ENCODE measurements at regions not wholly inside any gene's neighbourhood (a gene's known extent, or its start where the extent isn't known, plus 50 kb on each side); places are given as distances from the start of the nearest gene placed in this dataset.
A peak's percentile ranks its signal among the peaks of the same experiment; 100 is the strongest.
"Not testable (repeated sequence)": the region's sequence is repeated elsewhere in the genome, so short reads cannot be mapped to it uniquely, and the experiment has no call there.

DNA sequence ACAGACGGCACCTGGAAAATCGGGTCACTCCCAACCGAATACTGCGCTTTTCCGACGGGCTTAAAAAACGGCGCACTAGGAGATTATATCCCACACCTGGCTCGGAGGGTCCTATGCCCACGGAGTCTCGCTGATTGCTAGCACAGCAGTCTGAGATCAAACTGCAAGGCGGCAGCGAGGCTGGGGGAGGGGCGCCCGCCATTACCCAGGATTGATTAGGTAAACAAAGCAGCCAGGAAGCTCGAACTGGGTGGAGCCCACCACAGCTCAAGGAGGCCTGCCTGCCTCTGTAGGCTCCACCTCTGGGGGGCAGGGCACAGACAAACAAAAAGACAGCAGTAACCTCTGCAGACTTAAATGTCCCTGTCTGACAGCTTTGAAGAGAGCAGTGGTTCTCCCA, 64.5 kb downstream of the SLC30A10 start:
- DNase-seq, result not testable (repeated sequence)

DNA sequence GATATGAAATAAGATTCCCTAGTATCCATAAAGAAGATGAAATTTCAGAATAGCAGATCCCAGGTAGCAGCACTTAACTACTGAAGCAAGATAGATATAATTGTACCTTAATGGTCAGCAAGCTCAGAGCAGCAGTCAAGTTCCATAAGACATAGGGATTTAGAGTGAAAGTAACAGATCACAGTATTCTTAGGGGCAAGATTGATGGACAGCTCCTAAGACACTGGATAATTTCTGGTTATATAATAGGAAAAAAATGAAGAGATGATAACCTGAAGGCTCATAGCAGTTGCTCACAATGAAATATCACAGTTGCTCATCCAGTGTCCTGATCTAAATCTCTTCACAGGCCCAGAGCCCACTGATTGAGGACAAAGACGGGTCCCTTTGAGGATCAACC, 66.0 kb downstream of the SLC30A10 start:
- no peak for DNase-seq

DNA sequence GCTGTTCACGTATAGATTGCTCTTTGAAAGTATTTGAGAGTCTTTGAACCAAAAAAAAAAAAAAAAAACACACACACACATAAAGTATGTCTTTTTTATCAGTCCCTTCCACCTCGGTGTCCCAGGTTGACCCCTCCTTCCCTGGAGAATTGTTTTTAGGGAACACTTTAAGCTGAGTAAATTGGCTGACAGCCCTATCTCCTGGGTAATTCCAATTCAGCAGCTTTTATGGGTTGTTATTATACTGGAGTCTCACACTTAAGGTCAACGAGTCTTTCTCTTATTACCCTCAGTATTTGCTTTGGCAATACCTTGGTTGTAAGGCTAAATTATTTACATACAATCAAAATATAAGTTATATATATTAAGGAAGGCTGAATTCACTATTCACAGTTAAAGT, 69.4 kb downstream of the SLC30A10 start:
- no peak for DNase-seq

DNA sequence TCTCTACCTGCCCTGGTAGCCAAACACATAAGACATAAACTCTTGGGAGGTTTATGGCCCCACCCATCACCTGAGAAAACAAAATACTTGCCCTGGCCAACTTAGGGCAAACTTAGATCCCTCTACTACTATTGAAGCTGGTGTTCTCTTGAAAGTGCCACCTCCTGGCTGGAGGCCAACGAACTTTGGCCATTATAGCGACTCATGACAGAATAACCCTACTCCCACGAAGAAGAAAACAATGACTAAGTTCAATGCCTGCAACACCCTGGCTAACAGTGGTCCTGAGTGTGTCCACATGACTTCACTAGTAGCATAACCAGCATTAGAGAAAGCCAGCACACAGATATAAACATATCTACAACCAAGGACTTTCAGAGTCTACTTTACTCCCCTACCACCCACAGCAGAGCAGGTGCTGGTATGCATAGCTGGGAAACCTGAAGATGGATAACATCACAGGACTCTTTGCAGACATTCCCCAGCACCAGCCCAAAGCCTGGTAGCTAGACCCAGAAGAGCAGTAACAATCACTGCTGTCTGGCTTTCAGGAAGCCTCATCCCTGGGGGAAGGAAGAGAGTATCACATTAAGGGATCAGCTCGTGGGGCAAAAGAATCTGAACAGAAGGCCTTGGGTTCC, 81.0 kb downstream of the SLC30A10 start:
- no peak for DNase-seq

DNA sequence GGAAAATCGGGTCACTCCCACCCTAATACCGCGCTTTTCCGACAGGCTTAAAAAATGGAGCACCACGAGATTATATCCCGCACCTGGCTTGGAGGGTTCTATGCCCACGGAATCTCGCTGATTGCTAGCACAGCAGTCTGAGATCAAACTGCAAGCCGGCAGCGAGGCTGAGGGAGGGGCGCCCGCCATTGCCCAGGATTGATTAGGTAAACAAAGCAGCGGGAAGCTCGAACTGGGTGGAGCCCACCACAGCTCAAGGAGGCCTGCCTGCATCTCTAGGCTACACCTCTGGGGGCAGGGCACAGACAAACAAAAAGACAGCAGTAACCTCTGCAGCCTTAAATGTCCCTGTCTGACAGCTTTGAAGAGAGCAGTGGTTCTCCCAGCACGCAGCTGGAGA, 88.8 kb downstream of the SLC30A10 start:
- not testable (repeated sequence) for DNase-seq

DNA sequence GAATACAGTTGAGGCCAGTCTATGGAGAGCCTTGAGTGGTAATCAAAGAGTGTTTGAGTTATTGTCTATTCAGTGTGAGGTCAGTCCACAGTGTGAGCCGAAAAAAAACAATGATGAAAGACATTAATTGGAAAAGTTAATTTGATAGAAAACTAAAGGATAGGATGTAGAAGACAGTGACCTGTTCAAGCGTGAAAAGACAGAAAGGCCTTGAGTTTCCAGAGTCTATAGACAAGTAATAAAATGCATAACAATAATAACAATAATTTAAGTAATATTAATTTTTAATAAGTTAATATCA, 90.4 kb downstream of the SLC30A10 start:
- DNase-seq, result no peak

DNA sequence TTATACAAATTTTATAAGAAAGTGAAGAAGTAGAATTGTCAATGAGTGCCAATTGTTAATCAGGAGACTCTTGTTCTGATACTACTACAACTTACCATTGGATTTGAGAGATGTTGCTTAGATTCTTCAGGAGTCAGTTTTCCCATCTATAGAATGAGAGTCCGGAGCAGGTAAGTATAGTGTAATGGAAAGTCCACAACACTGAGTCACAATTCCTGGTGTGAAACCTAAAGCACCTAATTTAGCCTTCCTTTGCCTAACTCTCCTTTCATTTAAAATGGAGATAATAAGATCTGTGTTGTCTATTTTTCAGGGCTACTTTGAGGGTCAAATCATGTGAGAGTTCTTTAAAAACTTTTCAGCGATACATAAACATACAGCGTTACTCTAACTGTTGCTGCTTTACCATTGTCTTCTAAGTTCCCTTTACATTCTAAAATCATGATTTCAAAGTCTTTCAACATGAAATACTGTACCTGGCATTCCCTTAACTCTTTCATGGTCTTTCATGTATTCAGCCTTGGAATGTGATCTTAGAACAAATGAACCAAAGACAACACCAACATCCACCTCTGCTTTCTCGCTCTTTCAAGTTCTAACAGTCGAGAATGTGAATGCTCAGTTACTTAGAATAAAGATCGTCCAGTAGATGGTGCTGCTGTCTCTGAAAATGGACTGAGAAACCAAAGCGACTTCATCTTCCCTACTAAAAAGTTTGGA, 90.9 kb downstream of the SLC30A10 start:
- DNase-seq, result peak; percentile 25

DNA sequence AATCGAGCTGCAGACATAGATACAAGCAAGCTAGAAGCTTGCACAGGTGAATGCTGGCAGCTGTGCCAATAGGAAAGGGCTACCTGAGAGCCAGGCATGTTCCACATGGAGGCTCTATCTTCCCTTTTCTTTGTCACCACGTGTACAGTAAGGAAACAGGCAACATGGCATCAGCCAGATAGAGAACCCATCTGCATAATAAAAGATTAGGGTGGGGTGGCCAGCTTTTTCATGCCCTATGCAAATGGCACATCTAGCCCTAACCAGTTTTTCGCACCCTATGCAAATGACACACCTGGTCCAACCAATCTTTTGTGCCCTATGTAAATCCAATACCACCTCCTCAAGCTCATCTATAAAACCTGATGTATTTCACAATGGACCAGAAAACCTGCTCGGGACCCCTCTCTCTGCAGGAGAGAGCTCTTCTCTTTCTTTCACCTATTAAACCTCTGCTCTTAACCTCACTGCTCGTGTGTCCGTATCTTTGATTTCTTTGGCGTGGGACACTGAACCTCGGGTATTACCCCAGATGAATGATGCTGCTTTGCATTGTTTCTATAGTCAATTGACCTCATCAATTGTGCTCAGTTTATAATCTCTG, 93.9 kb downstream of the SLC30A10 start:
- DNase-seq, result no peak

DNA sequence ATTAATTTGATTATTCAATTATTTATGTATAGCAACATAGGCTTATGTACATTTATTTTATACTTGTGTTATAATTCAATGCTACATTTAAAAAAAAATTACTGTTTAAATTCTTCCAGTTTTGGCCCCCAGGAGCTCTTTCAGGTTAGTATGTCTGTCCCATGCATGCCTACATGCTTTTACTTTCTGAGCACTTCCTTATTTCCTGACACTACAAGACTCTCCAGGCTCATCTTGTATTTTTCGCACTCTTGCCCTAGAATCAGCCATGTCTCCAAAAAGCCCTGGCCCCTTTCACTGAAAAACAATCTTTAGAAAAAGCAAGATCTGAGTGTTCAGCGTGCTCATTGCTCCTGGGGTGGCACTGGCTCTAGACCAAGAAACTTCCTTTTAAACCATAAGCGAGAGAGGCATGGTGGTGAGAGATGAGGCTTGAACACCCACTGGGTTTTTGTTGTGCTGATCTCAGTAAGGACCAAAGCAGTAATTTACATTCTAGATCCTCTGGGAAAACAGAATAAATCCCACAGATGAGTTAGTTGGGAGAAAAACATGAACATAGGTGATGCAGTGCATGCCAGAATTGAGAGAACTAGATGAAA, 95.0 kb downstream of the SLC30A10 start:
- DNase-seq, result no peak

DNA sequence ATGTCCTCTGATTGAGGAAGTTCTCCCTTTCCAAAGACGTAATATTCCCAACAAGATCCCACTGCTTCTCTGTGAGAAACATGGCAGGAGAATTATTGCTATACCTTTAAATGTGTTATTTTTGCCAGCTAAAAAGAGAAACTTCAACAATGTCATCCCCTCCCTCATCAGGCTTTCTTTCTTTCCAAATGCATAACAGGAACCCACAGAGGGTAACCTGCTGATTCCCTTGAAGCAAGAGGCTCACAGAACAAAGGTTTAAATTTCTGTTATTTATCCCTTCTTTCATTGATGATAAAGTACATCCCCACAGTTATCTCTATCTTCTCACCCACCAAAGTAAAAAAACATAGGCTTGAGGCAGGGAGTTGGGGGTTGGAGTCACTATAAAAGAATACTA, 102.1 kb downstream of the SLC30A10 start:
- no peak for DNase-seq

DNA sequence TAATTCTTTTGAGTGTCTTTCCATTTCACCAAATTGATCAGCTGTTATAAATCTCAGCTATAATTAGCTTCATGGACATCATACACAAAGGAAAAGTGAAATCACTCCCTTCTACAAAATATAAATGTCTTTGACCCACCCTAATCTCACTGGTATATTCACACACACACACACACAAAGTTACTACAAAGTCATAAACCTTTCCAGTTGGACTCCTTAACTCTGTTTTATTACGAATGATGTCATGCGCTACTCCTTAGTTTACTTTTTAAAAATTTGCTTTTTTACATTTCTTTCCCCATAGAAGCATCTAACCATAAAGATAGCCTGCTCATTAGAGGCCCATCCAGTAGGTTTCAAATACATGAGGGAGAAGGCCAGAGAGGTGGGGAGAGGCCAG, 103.0 kb downstream of the SLC30A10 start:
- no peak for DNase-seq

DNA sequence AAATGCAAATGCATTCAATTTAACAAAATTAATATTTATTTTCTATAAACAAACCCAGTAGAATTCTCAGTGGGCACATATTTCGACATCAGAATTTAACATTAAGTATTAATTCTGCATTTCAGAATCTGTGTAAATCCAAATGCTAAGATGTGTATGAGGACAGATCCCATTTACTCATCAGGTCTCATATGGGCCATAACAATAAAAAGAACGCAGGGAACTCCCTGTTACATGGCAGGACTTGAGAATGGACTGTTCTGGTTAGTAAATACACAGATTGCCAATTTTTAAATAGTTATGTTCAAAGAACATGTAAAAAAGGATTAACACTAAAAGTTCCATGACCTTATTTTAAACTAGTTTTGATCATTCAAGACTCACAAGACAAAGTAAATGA, 104.0 kb downstream of the SLC30A10 start:
- DNase-seq, result no peak

DNA sequence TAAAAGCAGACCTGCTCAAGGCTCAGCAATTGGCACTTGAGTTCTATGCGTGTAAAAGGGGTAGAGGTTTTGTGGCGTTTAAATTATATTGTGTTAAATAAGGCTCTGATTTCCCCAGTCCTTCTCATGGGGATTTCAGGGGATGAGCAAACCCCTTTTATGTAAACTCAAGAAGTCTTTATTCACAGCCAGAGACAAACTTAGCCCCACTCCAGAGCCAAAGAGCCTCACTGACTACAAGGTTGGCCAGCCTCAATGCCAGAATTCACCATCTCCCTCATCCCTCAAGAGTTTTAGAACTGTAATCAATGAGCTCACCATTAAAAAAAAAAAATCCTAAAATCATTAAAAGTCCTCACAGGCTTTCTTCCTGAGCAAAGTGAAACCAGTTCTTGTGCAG, 107.8 kb downstream of the SLC30A10 start:
- DNase-seq, result no peak

DNA sequence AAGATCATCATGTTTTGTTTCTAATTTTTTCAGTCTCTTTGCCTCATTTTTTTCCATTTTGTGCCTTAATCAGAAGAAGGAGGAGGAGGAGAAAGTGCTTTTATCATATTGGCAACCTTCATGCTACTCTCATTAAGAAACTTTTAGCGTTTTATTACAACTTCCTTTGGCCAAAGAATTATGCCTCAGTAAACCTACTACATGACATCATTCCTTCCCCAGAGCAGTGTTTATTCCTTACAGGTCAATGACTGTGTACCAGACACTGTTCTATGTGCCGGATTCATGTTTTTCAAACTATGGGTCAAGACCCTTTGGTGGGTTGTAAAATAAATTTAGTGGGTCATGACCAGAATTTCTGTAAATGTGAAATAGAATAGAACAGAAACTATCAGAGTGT, 110.4 kb downstream of the SLC30A10 start:
- no peak for DNase-seq

DNA sequence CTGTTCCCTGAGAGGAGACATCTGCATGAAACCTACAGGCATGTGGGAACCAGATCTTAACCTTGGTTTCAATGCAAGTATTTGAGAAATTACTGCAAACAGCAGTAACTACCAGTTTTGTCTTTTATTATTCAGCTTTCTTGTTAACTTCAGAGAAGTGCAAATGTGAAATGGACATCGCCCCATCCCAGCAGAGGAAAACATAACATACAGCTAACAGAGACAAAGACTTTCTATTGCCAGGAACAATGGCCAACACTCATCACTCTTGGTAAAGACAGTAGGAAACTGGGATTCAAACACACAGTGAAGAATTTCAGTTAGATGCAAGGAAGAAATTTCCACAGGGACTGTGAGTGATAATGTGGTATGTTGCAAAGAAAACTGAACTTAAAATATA, 115.1 kb downstream of the SLC30A10 start:
- no peak for DNase-seq

DNA sequence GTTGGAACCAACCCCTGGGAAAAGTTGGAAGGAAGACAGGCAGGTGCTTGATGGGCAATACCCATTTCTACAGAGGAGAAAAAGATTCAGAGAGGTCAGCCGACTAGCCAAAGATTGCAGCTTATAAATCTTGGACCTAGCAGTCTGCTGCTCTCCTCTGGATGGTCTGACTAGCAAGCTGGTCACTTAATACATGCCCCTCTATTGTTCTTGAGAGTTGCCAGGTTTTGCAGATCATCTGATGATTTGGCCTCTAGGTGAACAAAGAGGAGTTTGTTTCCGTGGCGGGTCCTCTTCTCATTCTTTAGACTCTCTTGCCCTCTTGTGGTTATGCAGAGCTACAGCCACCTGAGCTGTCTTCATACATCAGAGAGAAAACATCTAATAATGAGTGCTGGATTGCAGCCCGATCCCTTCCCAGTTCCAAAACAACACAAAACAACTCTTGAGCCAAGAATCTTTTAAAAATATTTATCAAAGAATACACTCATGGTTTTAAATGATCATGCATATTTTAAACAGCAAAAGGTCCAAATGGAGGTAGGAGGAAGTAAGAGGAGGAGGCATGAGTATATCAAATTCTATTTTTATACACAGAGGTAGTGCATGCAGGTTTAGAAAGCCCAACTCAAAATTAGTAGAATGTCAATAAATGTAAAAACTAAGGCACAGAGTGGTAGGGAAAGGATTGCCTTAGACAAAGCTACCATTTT, 115.7 kb downstream of the SLC30A10 start:
- DNase-seq, result peak; percentile 68

DNA sequence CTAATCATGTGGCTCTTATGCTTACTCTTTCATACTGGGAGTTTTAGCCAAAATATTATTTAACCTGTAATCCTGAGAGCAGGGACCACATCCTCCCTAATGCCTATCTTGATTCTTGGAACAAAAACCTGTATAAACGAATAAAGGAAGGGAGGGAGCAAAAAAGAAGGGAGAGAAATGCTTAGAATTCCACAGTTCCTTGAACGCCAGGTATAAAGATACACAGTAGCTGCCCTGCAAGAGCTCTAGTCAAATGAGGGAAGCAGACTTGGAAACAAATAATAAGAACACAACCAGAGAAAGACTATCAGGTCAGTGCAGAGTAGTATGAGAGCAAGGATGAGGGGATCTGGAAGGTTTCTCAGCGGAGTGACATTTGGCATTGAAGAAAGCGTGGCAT, 116.3 kb downstream of the SLC30A10 start:
- no peak for DNase-seq

DNA sequence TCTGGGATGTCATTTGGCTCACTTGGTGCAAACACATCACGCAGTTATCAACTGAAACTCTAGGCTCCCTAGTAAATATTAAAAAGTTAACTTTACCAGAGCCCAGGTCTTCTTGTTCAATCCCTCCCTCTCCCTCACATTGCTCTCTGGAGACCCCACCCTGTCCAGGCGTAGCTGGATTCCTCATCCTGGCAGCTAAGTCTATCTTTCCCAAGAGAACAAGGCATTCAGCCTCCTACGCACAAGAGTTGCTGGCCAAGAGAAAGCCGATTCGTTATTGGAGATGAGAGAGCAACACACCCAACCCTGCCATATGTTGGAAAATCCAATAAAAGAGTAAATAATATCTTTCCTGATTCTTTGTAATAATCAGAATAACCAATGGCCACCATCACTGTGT, 117.9 kb downstream of the SLC30A10 start:
- DNase-seq, result no peak

DNA sequence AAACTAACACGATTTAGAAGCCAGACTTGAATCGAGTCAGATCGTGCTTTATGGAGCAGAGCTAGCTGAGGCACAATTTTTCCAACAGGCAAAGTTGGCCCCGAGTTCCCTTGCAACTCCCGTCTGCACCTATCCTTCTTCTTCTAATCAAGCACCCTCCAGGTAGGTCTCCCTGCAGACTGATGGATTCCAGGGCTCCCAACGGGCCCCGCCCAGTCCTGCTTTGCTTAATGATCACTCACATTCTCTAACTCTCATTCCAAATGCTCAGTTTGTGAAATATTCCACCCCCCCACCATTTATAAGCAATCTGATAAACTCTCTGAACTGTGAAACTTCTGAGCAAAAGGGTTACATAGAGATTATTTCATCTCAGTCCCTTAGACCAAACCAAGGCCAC, 119.6 kb downstream of the SLC30A10 start:
- no peak for DNase-seq

DNA sequence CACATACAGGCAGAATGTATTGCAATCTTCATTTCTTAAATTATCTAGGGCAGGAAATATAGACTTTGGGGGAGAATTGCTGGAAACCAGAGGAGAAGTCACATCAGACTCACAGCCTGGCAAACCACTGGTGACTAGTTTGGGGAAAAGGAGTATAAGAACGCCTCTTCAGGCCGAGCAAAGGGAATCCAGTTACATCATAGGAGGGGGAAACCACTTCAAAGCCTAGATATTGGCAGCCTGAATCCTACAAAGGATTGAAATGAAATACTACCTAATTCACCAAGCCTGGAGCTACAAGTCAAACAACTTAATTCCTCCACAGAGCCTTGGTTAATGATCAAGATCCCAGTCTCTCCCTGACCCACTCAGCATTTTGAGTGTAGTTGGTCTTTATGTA, 121.7 kb downstream of the SLC30A10 start:
- DNase-seq, result no peak

DNA sequence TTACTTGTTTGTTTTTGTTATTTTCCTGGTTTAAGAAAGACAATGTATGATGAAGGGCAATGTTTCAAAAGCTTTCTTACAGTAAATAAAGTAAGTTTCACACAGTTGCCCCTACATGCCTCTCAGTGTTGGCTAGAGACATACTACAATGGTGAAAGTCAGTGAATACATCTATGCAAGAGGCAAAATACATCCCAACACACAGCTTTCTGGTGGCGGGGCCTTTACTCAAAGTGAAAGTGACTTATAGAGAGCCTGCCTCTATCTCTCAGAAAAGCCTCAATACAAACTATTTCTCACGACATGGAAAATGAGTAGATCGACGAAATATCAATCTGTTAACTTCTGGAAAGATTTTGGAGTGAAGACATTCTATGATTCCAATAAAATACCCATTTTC, 122.3 kb downstream of the SLC30A10 start:
- DNase-seq, result no peak

DNA sequence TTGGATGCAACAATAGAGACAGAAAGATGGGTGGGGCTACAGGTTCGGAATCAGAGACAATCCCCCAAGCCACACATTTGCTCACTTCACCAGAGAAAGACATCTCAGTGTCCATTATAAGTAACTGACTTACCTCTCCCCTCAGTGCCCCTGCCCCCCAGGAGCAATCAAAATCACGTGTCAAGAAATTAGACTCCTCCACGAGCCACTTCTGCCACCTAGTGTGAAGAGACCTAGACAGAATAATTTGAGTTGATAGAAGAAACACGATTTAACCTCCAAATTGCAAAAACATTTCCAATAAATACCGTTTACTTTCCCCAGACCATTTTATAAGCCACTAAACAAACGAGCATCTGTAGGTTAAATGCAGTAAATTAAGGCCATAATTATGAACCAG, 123.2 kb downstream of the SLC30A10 start:
- DNase-seq, result no peak

DNA sequence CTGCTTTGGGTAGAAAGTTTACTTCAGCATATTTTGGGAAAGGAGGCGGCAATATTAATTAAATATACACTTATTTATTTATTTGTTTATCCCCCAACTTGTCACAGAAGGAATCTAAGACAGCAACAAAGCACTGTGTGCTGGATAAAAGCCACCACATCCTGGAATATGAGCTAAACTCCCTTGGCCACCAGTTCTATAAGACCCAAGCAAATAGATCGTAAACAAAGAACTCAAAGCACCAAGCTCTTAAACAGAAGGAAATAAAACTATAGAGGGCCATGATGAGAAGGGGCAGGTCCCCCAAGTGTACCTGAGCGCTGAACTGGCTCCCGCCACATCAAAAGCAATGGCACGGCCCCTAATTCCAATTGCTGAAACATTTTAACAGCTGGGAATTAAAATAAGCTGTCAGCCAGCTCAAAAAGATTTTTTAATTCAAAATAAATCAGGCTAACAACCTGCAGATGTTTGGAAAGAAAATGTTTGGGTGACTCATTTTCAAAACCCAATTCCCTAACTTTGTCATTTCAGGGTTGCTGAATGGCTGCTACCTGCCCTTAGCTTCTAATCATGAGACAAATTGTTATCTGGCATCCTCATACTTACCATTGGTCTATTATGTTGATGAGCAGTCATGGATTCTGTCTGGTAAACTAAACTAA, 127.1 kb downstream of the SLC30A10 start:
- no peak for DNase-seq
